ENCODE measurements at regions not wholly inside any gene's neighbourhood (a gene's known extent, or its start where the extent isn't known, plus 50 kb on each side); places are given as distances from the start of the nearest gene placed in this dataset.

DNA sequence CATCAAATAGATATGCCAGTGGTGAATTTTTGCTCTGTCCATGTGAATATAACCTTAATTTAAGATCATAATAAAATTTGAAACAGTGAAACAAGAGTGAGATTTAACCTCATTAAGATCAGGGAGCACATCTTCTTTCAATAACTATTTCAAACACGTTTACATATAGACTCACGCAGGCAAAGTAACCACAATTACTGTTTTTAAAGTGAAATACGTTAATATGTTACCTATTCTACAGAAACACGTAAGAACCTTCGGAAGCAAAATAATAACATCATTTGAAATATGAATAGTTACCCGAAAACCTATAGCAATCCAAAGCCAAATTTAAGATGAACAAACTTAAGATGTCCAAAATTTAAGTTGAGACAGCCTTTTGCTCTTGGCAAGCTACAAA, 136.2 kb upstream of the ZC3H12C start:
- no peak for TF ChIP-seq POLR2A (IDR thresholded peaks at IDR 0.05)
- TF ChIP-seq POLR2AphosphoS5 (IDR thresholded peaks at IDR 0.05): no peak
- TF ChIP-seq, protein P1, sequence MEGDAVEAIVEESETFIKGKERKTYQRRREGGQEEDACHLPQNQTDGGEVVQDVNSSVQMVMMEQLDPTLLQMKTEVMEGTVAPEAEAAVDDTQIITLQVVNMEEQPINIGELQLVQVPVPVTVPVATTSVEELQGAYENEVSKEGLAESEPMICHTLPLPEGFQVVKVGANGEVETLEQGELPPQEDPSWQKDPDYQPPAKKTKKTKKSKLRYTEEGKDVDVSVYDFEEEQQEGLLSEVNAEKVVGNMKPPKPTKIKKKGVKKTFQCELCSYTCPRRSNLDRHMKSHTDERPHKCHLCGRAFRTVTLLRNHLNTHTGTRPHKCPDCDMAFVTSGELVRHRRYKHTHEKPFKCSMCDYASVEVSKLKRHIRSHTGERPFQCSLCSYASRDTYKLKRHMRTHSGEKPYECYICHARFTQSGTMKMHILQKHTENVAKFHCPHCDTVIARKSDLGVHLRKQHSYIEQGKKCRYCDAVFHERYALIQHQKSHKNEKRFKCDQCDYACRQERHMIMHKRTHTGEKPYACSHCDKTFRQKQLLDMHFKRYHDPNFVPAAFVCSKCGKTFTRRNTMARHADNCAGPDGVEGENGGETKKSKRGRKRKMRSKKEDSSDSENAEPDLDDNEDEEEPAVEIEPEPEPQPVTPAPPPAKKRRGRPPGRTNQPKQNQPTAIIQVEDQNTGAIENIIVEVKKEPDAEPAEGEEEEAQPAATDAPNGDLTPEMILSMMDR (IDR thresholded peaks at IDR 0.05): no peak
- no peak for TF ChIP-seq EP300 (IDR thresholded peaks at IDR 0.05)
